OCI-LY7 (cell line): ENCODE measurements at regions not wholly inside any gene's neighbourhood (a gene's known extent, or its start where the extent isn't known, plus 50 kb on each side); places are given as distances from the start of the nearest gene placed in this dataset.

Source experiments
- BruUV-seq: library from RNA; stranded (reverse); fragments of 400-500 nt; replicated peaks from 2 replicates; lab custom pipeline; 2021; lab: Mats Ljungman, UMichigan
- CTCF ChIA-PET: fragments of 300-600 bp; sonication (Branson Sonifier 250); formaldehyde crosslinking; loops from one replicate; lab custom pipeline; 2022; ENCODE audit warnings: antibody characterized with exemption; ENCODE audit not compliant: unreplicated experiment; lab: Charles Lee
- POLR2A ChIA-PET: fragments of 300-600 bp; sonication (Branson Sonifier 250); formaldehyde crosslinking; loops from one replicate; lab custom pipeline; 2022; ENCODE audit warnings: antibody characterized with exemption; lab: Charles Lee
- DNase-seq: peaks from one replicate; pipeline ENCODE4 v3.0.0-alpha.2; 2015; ENCODE audit warnings: low spot score
- H2AFZ ChIP-seq: fragments of 200-600 bp; sonication (generic), shearing (Covaris generic); 2 replicates; pipeline ENCODE4 v1.6.1; 2014; ENCODE audit warnings: mild to moderate bottlenecking, antibody characterized with exemption, low read length, moderate library complexity
- H3K27ac ChIP-seq: fragments of 200-600 bp; sonication (generic); 2 replicates; pipeline ENCODE4 v1.5.1; 2014; ENCODE audit warnings: mixed run types, low read depth, mild to moderate bottlenecking, moderate library complexity, low read length, inconsistent platforms; ENCODE audit not compliant: poor library complexity, severe bottlenecking
- H3K36me3 ChIP-seq: fragments of 200-600 bp; sonication (generic); 2 replicates; pipeline ENCODE4 v1.6.1; 2014; ENCODE audit warnings: mild to moderate bottlenecking, antibody characterized with exemption, low read length, moderate library complexity, mixed read lengths; ENCODE audit not compliant: insufficient read depth
- H3K4me1 ChIP-seq: fragments of 200-600 bp; sonication (generic); 2 replicates; pipeline ENCODE4 v1.5.1; 2014; ENCODE audit warnings: mild to moderate bottlenecking, low read length; ENCODE audit not compliant: insufficient read depth, poor library complexity, severe bottlenecking
- H3K4me2 ChIP-seq: fragments of 200-600 bp; sonication (generic); 2 replicates; pipeline ENCODE4 v1.6.1; 2014; ENCODE audit warnings: mild to moderate bottlenecking, low read length
- H3K4me3 ChIP-seq: fragments of 200-600 bp; sonication (generic); 2 replicates; pipeline ENCODE4 v1.5.1; 2014; ENCODE audit warnings: mild to moderate bottlenecking, low read depth, low read length; ENCODE audit not compliant: poor library complexity, severe bottlenecking
- H3K79me2 ChIP-seq: fragments of 200-600 bp; sonication (generic); 2 replicates; pipeline ENCODE4 v1.6.1; 2016; ENCODE audit warnings: low read depth, mild to moderate bottlenecking, low read length, moderate library complexity, mixed read lengths; ENCODE audit not compliant: insufficient read depth
- H3K9me2 ChIP-seq: fragments of 200-600 bp; sonication (generic); 2 replicates; pipeline ENCODE4 v1.6.1; 2016; ENCODE audit warnings: mild to moderate bottlenecking, low read length, mixed read lengths; ENCODE audit not compliant: insufficient read depth
- H3K9me3 ChIP-seq: fragments of 200-600 bp; sonication (generic); 2 replicates; pipeline ENCODE4 v1.6.1; 2014; ENCODE audit warnings: mild to moderate bottlenecking, mixed run types, low read length, mixed read lengths
- H4K20me1 ChIP-seq: fragments of 200-600 bp; sonication (generic); 2 replicates; pipeline ENCODE4 v1.6.1; 2014; ENCODE audit warnings: mild to moderate bottlenecking, antibody characterized with exemption, low read length, moderate library complexity, mixed read lengths; ENCODE audit not compliant: insufficient read depth
- CTCF ChIP-seq: fragments of 200-600 bp; sonication (generic); conservative IDR thresholded peaks from 2 replicates; pipeline ENCODE4 v1.5.1; 2014; ENCODE audit warnings: mild to moderate bottlenecking, antibody characterized with exemption, low read length, moderate library complexity, mixed read lengths
- EZH2phosphoT487 ChIP-seq: fragments of 200-600 bp; sonication (generic); IDR thresholded peaks from 2 replicates; pipeline ENCODE4 v1.6.1; 2018; ENCODE audit warnings: low read depth, borderline replicate concordance, mild to moderate bottlenecking, mixed run types, antibody characterized with exemption, low read length, moderate library complexity, mixed read lengths
- intact Hi-C: fragments of 100-400 bp; cut with micrococcal nuclease; formaldehyde crosslinking; loops from one replicate; pipeline ENCODE4 v1.10.0; 2022; ENCODE audit not compliant: unreplicated experiment

GRCh38 chr15:93452537-93453211 lies 363.7 kb upstream of the RGMA start:
- no peak overlapping the region for H2AFZ ChIP-seq
- POLR2A ChIA-PET = no interaction called here

GRCh38 chr15:93451822-93452221 lies 362.8 kb upstream of the RGMA start:
- Histone ChIP-seq H3K4me1 (no peaks in the 10 kb centered on the region), H3K4me3 (no peak overlapping the region), H3K79me2 (no peaks in the 10 kb centered on the region), H3K9me2 (no peaks in the 10 kb centered on the region), H3K36me3 (no peaks in the 10 kb centered on the region), H3K9me3 (no peaks in the 10 kb centered on the region), H3K4me2 (no peak overlapping the region), H3K27ac (no peak overlapping the region), H2AFZ (no peak overlapping the region), H4K20me1 (no peaks in the 10 kb centered on the region)
- intact Hi-C loops = no loop called here
- no TSS peak for BruUV-seq
- ChIA-PET CTCF (no interaction called here), POLR2A (no interaction called here)
- no peak for DNase-seq
- TF ChIP-seq CTCF = no peak
- no peak for TF ChIP-seq EZH2phosphoT487

More at GRCh38 chr15:93452537-93453211, 363.7 kb upstream of the RGMA start:
- no peaks in the 10 kb centered on the region for H3K9me3 ChIP-seq
- H3K79me2 ChIP-seq = no peaks in the 10 kb centered on the region
- no peaks in the 10 kb centered on the region for H3K36me3 ChIP-seq
- no peaks in the 10 kb centered on the region for H3K4me1 ChIP-seq
- intact Hi-C loops = no loop called here
- H3K4me3 ChIP-seq = no peak overlapping the region
- no TSS peak for BruUV-seq
- CTCF ChIA-PET = no interaction called here
- H3K4me2 ChIP-seq = no peak overlapping the region
- TF ChIP-seq EZH2phosphoT487 (no peak), CTCF (no peak)
- H4K20me1 ChIP-seq = no peaks in the 10 kb centered on the region
- DNase-seq = no peak
- no peak overlapping the region for H3K27ac ChIP-seq
- H3K9me2 ChIP-seq = no peaks in the 10 kb centered on the region

GRCh38 chr15:93451265-93451664 lies 362.3 kb upstream of the RGMA start:
- no peak overlapping the region for H3K27ac ChIP-seq
- H3K4me3 ChIP-seq = no peak overlapping the region
- H3K36me3 ChIP-seq = no peaks in the 10 kb centered on the region
- no peaks in the 10 kb centered on the region for H4K20me1 ChIP-seq
- H2AFZ ChIP-seq = no peak overlapping the region
- CTCF ChIA-PET = no interaction called here
- H3K9me2 ChIP-seq = no peaks in the 10 kb centered on the region
- no peak for TF ChIP-seq EZH2phosphoT487
- TF ChIP-seq CTCF = no peak
- no peaks in the 10 kb centered on the region for H3K4me1 ChIP-seq
- intact Hi-C loops = no loop called here
- no TSS peak for BruUV-seq
- no peaks in the 10 kb centered on the region for H3K9me3 ChIP-seq
- no peak overlapping the region for H3K4me2 ChIP-seq
- POLR2A ChIA-PET = no interaction called here
- H3K79me2 ChIP-seq = no peaks in the 10 kb centered on the region
- no peak for DNase-seq
